ENCODE measurements at regions not wholly inside any gene's neighbourhood (a gene's known extent, or its start where the extent isn't known, plus 50 kb on each side); places are given as distances from the start of the nearest gene placed in this dataset.

GRCh38 chr7:33673029-33673700 is 232.2 kb upstream of the BMPER start:
- ChIA-PET CTCF (interaction anchor here (1.1 to 2.0 kb wide), 3 partner anchors 13 to 259 kb away, joined by 3 to 6 read pairs (median 4); no protein-coding TSS in a partner anchor), POLR2A (no interaction called here)
- DNase-seq (ENCODE audit: low read depth, low spot score): no peak
- H3K4me3 ChIP-seq (ENCODE audit: low read depth, low read length): no peak overlapping the region
- TF ChIP-seq CTCF (IDR thresholded peaks at IDR 0.05; ENCODE audit: insufficient read depth, low read length, missing control alignments): no peak

GRCh38 chr7:33674804-33675411 is 230.4 kb upstream of the BMPER start:
- DNase-seq (ENCODE audit: low read depth, low spot score): no peak
- no peak for TF ChIP-seq CTCF (IDR thresholded peaks at IDR 0.05; ENCODE audit: insufficient read depth, low read length, missing control alignments)
- H3K4me3 ChIP-seq (ENCODE audit: low read depth, low read length): no peak overlapping the region
- POLR2A ChIA-PET: no interaction called here
- CTCF ChIA-PET: interaction anchor here (0.7 to 1.1 kb wide), 3 partner anchors 13 to 31 kb away, joined by 3 read pairs; no protein-coding TSS in a partner anchor

- no peak for TF ChIP-seq CTCF (IDR thresholded peaks at IDR 0.05; ENCODE audit: insufficient read depth, low read length, missing control alignments)
- POLR2A ChIA-PET: no interaction called here
- H3K4me3 ChIP-seq (ENCODE audit: low read depth, low read length): no peak overlapping the region
- DNase-seq (ENCODE audit: low read depth, low spot score): no peak
- CTCF ChIA-PET: interaction anchor here (1.2 kb wide), 1 partner anchor 218 kb away, joined by 3 read pairs; no protein-coding TSS in a partner anchor
These were observed 227.8 kb upstream of the BMPER start for GRCh38 chr7:33677556-33677955.

- TF ChIP-seq CTCF (IDR thresholded peaks at IDR 0.05; ENCODE audit: insufficient read depth, low read length, missing control alignments): no peak
- CTCF ChIA-PET: interaction anchor here (0.6 to 1.2 kb wide), 2 partner anchors 217 to 572 kb away, joined by 3 to 4 read pairs; no protein-coding TSS in a partner anchor
- H3K4me3 ChIP-seq (ENCODE audit: low read depth, low read length): no peak overlapping the region
- POLR2A ChIA-PET: no interaction called here
- no peak for DNase-seq (ENCODE audit: low read depth, low spot score)
These were observed 226.6 kb upstream of the BMPER start for GRCh38 chr7:33678569-33679335.

- TF ChIP-seq CTCF (IDR thresholded peaks at IDR 0.05; ENCODE audit: insufficient read depth, low read length, missing control alignments): no peak
- POLR2A ChIA-PET: no interaction called here
- DNase-seq (ENCODE audit: low read depth, low spot score): no peak
- H3K4me3 ChIP-seq (ENCODE audit: low read depth, low read length): no peak overlapping the region
- CTCF ChIA-PET: no interaction called here
These were observed 224.7 kb upstream of the BMPER start for GRCh38 chr7:33680682-33681081.

- TF ChIP-seq CTCF (IDR thresholded peaks at IDR 0.05; ENCODE audit: insufficient read depth, low read length, missing control alignments): no peak
- POLR2A ChIA-PET: no interaction called here
- no peak overlapping the region for H3K4me3 ChIP-seq (ENCODE audit: low read depth, low read length)
- no peak for DNase-seq (ENCODE audit: low read depth, low spot score)
- CTCF ChIA-PET: interaction anchor here (1.4 to 1.5 kb wide), 2 partner anchors 30 to 226 kb away, joined by 3 to 4 read pairs; no protein-coding TSS in a partner anchor
These were observed 219.8 kb upstream of the BMPER start for GRCh38 chr7:33685503-33685902.

Data from AG04449 (cell line).